Prostate gland (tissue), 2 donors: ENCODE measurements at regions not wholly inside any gene's neighbourhood (a gene's known extent, or its start where the extent isn't known, plus 50 kb on each side); places are given as distances from the start of the nearest gene placed in this dataset.

ENCODE experiments used
- POLR2A ChIP-seq: fragments of 450-650 bp; IDR thresholded peaks from one replicate; pipeline ENCODE4 v1.6.1; 2016; ENCODE audit warnings: antibody characterized with exemption, mild to moderate bottlenecking
- TF ChIP-seq, protein P1 (sequence below), 4 experiments: fragments of 200-600 bp in 2 of 4; fragments of 450-650 bp in 2 of 4; sonication (generic) in 2 of 4; IDR thresholded peaks; 1 replicate in 3 of 4; 2 replicates in 1 of 4; pipeline ENCODE4 v1.5.1; 2016 to 2019; ENCODE audit warnings: antibody characterized with exemption in 4 of 4, mild to moderate bottlenecking in 2 of 4, moderate library complexity in 2 of 4

DNA sequence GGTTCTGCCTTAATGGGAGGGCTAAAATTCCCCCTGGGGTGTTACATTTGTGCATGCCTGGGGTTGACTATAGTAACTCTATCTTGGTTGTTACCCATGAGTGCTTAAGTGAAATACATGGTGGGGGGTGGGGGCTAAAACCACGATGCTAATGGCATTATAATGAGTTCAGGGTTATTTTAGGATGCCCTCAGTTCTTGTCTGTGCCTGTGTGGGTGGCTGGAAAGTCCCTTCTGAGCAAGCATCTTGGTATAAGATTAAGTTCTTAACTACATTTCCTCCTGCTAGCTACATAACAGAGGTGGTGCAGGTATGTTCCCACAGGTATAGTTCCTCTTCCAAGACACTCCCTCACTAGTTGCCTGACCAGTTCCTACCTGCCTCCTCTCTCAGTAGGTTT lies 822.3 kb downstream of the LRFN5 start:
- no peak for TF ChIP-seq POLR2A
- TF ChIP-seq, protein P1, sequence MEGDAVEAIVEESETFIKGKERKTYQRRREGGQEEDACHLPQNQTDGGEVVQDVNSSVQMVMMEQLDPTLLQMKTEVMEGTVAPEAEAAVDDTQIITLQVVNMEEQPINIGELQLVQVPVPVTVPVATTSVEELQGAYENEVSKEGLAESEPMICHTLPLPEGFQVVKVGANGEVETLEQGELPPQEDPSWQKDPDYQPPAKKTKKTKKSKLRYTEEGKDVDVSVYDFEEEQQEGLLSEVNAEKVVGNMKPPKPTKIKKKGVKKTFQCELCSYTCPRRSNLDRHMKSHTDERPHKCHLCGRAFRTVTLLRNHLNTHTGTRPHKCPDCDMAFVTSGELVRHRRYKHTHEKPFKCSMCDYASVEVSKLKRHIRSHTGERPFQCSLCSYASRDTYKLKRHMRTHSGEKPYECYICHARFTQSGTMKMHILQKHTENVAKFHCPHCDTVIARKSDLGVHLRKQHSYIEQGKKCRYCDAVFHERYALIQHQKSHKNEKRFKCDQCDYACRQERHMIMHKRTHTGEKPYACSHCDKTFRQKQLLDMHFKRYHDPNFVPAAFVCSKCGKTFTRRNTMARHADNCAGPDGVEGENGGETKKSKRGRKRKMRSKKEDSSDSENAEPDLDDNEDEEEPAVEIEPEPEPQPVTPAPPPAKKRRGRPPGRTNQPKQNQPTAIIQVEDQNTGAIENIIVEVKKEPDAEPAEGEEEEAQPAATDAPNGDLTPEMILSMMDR (IDR thresholded peaks at IDR 0.05), result no peak
